Dermis blood vessel endothelial cell (primary cell): ENCODE measurements at regions not wholly inside any gene's neighbourhood (a gene's known extent, or its start where the extent isn't known, plus 50 kb on each side); places are given as distances from the start of the nearest gene placed in this dataset.

Experiments
- DNase-seq: peaks from one replicate; pipeline ENCODE4 v3.0.0; 2010

GRCh38 chr13:83327091-83327490, 555.2 kb downstream of the SLITRK1 start:
- DNase-seq, result no peak

GRCh38 chr13:83325125-83325853, 557.0 kb downstream of the SLITRK1 start:
- DNase-seq, result no peak

- DNase-seq, result no peak
Measured at GRCh38 chr13:83311886-83312577, 570.2 kb downstream of the SLITRK1 start.

GRCh38 chr13:83298617-83299016, 583.7 kb downstream of the SLITRK1 start:
- no peak for DNase-seq

- DNase-seq, result no peak
Measured at GRCh38 chr13:83297586-83298290, 584.5 kb downstream of the SLITRK1 start.

- DNase-seq, result no peak
Measured at GRCh38 chr13:83295686-83296085, 586.6 kb downstream of the SLITRK1 start.

GRCh38 chr13:83286737-83287136, 595.5 kb downstream of the SLITRK1 start:
- DNase-seq, result no peak

- no peak for DNase-seq
Measured at GRCh38 chr13:83281654-83282053, 600.6 kb downstream of the SLITRK1 start.

GRCh38 chr13:83274679-83275078, 607.6 kb downstream of the SLITRK1 start:
- no peak for DNase-seq

- no peak for DNase-seq
Measured at GRCh38 chr13:83272652-83273240, 609.5 kb downstream of the SLITRK1 start.

GRCh38 chr13:83272076-83272475, 610.2 kb downstream of the SLITRK1 start:
- DNase-seq, result no peak

GRCh38 chr13:83265279-83265678, 617.0 kb downstream of the SLITRK1 start:
- no peak for DNase-seq

- DNase-seq, result no peak
Measured at GRCh38 chr13:83248751-83249150, 633.5 kb downstream of the SLITRK1 start.

- DNase-seq, result no peak
Measured at GRCh38 chr13:83232626-83233025, 649.6 kb downstream of the SLITRK1 start.

GRCh38 chr13:83229574-83230305, 652.5 kb downstream of the SLITRK1 start:
- no peak for DNase-seq

- DNase-seq, result no peak
Measured at GRCh38 chr13:83223546-83223945, 658.7 kb downstream of the SLITRK1 start.

- DNase-seq, result no peak
Measured at GRCh38 chr13:83221813-83222241, 660.4 kb downstream of the SLITRK1 start.

GRCh38 chr13:83221256-83221655, 661.0 kb downstream of the SLITRK1 start:
- no peak for DNase-seq

GRCh38 chr13:83220241-83220640, 662.0 kb downstream of the SLITRK1 start:
- DNase-seq, result no peak

GRCh38 chr13:83219832-83220231, 662.4 kb downstream of the SLITRK1 start:
- DNase-seq, result no peak

- DNase-seq, result no peak
Measured at GRCh38 chr13:83216479-83217245, 665.6 kb downstream of the SLITRK1 start.

- DNase-seq, result no peak
Measured at GRCh38 chr13:83215627-83216026, 666.6 kb downstream of the SLITRK1 start.
